K562 (cell line): ENCODE measurements at regions not wholly inside any gene's neighbourhood (a gene's known extent, or its start where the extent isn't known, plus 50 kb on each side); places are given as distances from the start of the nearest gene placed in this dataset.

Experiments used
- ATAC-seq: fragments of 200-7000 bp; cut with Tn5 transposase; 3 replicates; pipeline ENCODE4 v1.9.1; 2020; ENCODE audit warnings: moderate library complexity
- BruUV-seq: library from RNA; stranded (reverse); fragments of 400-500 nt; replicated peaks from 2 replicates; lab custom pipeline; 2021; lab: Mats Ljungman, UMichigan
- CTCF ChIA-PET: fragments of 300-600 bp; formaldehyde crosslinking; extraction: SDS; loops from one replicate; lab custom pipeline; 2021; ENCODE audit warnings: low intra/inter-chr PET ratio; lab: Yijun Ruan, JAX
- POLR2A ChIA-PET: fragments of 300-600, 350-650 bp; sonication (Branson Sonifier 250); formaldehyde crosslinking; extraction: SDS; loops from one replicate; lab custom pipeline; 2021; ENCODE audit warnings: antibody characterized with exemption, inconsistent platforms; lab: Yijun Ruan, JAX
- DNase-seq, 4 experiments: peaks; one replicate each; pipeline versions ENCODE4 v3.0.0 to v3.0.0-alpha.2; 2011 to 2018; ENCODE audit warnings: low spot score in 3 of 4, mixed read lengths in 3 of 4; ENCODE audit errors: extremely low read depth in 1 of 4
- FAIRE-seq: peaks from 2 replicates; lab custom pipeline; 2011; peaks lifted over from hg19 to GRCh38; lab: Jason Lieb, UNC
- H2AFZ ChIP-seq: 2 replicates; pipeline ENCODE4 v1.6.0; 2011; ENCODE audit warnings: low read depth, low read length, control low read depth, inconsistent platforms
- H3K27ac ChIP-seq: fragments of 200-600 bp; 3 replicates; pipeline ENCODE4 v1.8.0; 2011; ENCODE audit warnings: low read depth, mild to moderate bottlenecking, control low read depth, inconsistent platforms, low read length, moderate library complexity, mixed read lengths; ENCODE audit errors: extremely low read depth
- H3K27me3 ChIP-seq, 2 experiments: fragments of 300-600 bp in 1 of 2; 2 replicates in 1 of 2; 3 replicates in 1 of 2; pipeline versions ENCODE4 v1.6.0 to v1.8.0; 2011; ENCODE audit warnings: inconsistent platforms in 2 of 2, low read length in 2 of 2, mild to moderate bottlenecking in 1 of 2, mixed read lengths in 1 of 2, moderate library complexity in 1 of 2; ENCODE audit not compliant: control insufficient read depth in 2 of 2, insufficient read depth in 2 of 2
- H3K36me3 ChIP-seq: fragments of 300-600 bp; 3 replicates; pipeline ENCODE4 v1.8.0; 2011; ENCODE audit warnings: mild to moderate bottlenecking, low read length, inconsistent platforms; ENCODE audit not compliant: control insufficient read depth, insufficient read depth
- H3K4me1 ChIP-seq, 2 experiments: fragments of 200-600 bp in 1 of 2; replicated peaks in 1 of 2; 2 replicates in 1 of 2; 3 replicates in 1 of 2; pipeline versions ENCODE4 v1.5.1 to v1.8.0; 2011; ENCODE audit warnings: inconsistent platforms in 2 of 2, low read length in 2 of 2, mild to moderate bottlenecking in 1 of 2, mixed read lengths in 1 of 2, moderate library complexity in 1 of 2; ENCODE audit not compliant: control insufficient read depth in 2 of 2, insufficient read depth in 2 of 2
- H3K4me2 ChIP-seq: 2 replicates; pipeline ENCODE4 v1.6.1; 2011; ENCODE audit warnings: low read length, control low read depth, inconsistent platforms, mixed read lengths; ENCODE audit not compliant: insufficient read depth
- H3K4me3 ChIP-seq: fragments of 200-600 bp; sonication (generic), shearing (Covaris generic); 2 replicates; pipeline ENCODE4 v1.5.1; 2016; ENCODE audit warnings: control low read depth, inconsistent platforms
- H3K79me2 ChIP-seq: fragments of 200-600 bp; 3 replicates; pipeline ENCODE4 v1.8.0; 2011; ENCODE audit warnings: low read length, inconsistent platforms; ENCODE audit not compliant: control insufficient read depth, insufficient read depth
- H3K9ac ChIP-seq, 2 experiments: 2 replicates each; pipeline versions ENCODE4 v1.6.0 to v1.6.1; 2011; ENCODE audit warnings: low read depth in 2 of 2, low read length in 2 of 2, control low read depth in 1 of 2, inconsistent platforms in 1 of 2, mild to moderate bottlenecking in 1 of 2, mixed read lengths in 1 of 2; ENCODE audit not compliant: insufficient read depth in 1 of 2
- H3K9me1 ChIP-seq: one replicate; pipeline ENCODE4 v1.6.0; 2011; ENCODE audit warnings: inconsistent platforms, mild to moderate bottlenecking, low read length, moderate library complexity; ENCODE audit not compliant: control insufficient read depth, insufficient read depth
- H3K9me3 ChIP-seq: replicated peaks from 2 replicates; pipeline ENCODE4 v1.5.1; 2011; ENCODE audit warnings: low read depth, low read length, inconsistent platforms; ENCODE audit not compliant: control insufficient read depth, insufficient read depth
- H4K20me1 ChIP-seq: replicated peaks from 2 replicates; pipeline ENCODE4 v1.6.1; 2011; ENCODE audit warnings: low read length, inconsistent platforms, mixed read lengths; ENCODE audit not compliant: control insufficient read depth, insufficient read depth
- BACH1 ChIP-seq: fragments of 200-800 bp; sonication (Bioruptor generic); IDR thresholded peaks from 2 replicates; pipeline ENCODE4 v1.6.1; 2016; ENCODE audit warnings: missing genetic modification characterization, missing compliant biosample characterization
- EGR1 ChIP-seq: fragments of 450-650 bp; conservative IDR thresholded peaks from 2 replicates; pipeline ENCODE4 v1.6.1; 2017; ENCODE audit warnings: mild to moderate bottlenecking
- ETV5 ChIP-seq: sonication (generic); formaldehyde crosslinking; IDR thresholded peaks from 2 replicates; pipeline ENCODE4 v1.4.0; 2020; ENCODE audit warnings: low read depth, mild to moderate bottlenecking, missing genetic modification reagents
- FOXA1 ChIP-seq: fragments of 450-650 bp; IDR thresholded peaks from 2 replicates; pipeline ENCODE4 v1.6.1; 2016; ENCODE audit warnings: mild to moderate bottlenecking, borderline replicate concordance
- HMGN3 ChIP-seq: IDR thresholded peaks from 2 replicates; pipeline ENCODE4 v1.6.1; 2011; ENCODE audit warnings: borderline replicate concordance, low read depth, mild to moderate bottlenecking, mixed read lengths, low read length; ENCODE audit not compliant: insufficient read length; ENCODE audit errors: extremely low read depth
- KLF16 ChIP-seq: IDR thresholded peaks from 2 replicates; pipeline ENCODE4 v1.6.1; 2016; ENCODE audit warnings: antibody characterized with exemption
- MCM3 ChIP-seq: fragments of 450-650 bp; IDR thresholded peaks from 2 replicates; pipeline ENCODE4 v1.6.1; 2016
- POLR3A ChIP-seq: IDR thresholded peaks from 2 replicates; pipeline ENCODE4 v1.6.1; 2011; ENCODE audit warnings: borderline replicate concordance, mild to moderate bottlenecking, moderate library complexity; ENCODE audit not compliant: insufficient read length, insufficient read depth; ENCODE audit errors: extremely low read depth
- SMC3 ChIP-seq: conservative IDR thresholded peaks from 2 replicates; pipeline ENCODE4 v1.6.1; 2011; ENCODE audit warnings: low read depth, low read length, improper control_type of control experiment; ENCODE audit not compliant: insufficient read depth
- ZNF12 ChIP-seq: sonication (generic); formaldehyde crosslinking; IDR thresholded peaks from 2 replicates; pipeline ENCODE4 v1.4.0; 2020; ENCODE audit warnings: mild to moderate bottlenecking, missing genetic modification reagents
- ZNF175 ChIP-seq: fragments of 200-800 bp; sonication (Bioruptor generic); IDR thresholded peaks from 2 replicates; pipeline ENCODE4 v1.6.1; 2016; ENCODE audit warnings: low read depth, mild to moderate bottlenecking, missing genetic modification characterization, missing compliant biosample characterization
- ZNF24 ChIP-seq: fragments of 450-650 bp; IDR thresholded peaks from 2 replicates; pipeline ENCODE4 v1.6.1; 2016
- ZNF282 ChIP-seq: sonication (generic); formaldehyde crosslinking; IDR thresholded peaks from 2 replicates; pipeline ENCODE4 v1.8.1; 2023; ENCODE audit warnings: missing genetic modification reagents
- ZNF444 ChIP-seq: fragments of 250-450 bp; sonication (Bioruptor Pico); IDR thresholded peaks from 2 replicates; pipeline ENCODE4 v1.4.0; 2020; ENCODE audit warnings: mild to moderate bottlenecking, moderate library complexity
- WGBS: fragments of 100-300 bp; shearing (Covaris generic); methylation state at CpG from one replicate; pipeline ENCODE4 v1.1.6; 2016; ENCODE audit warnings: low coverage, mixed read lengths; ENCODE audit not compliant: insufficient coverage; ENCODE audit errors: missing lambda C conversion rate; 5-methylcytosine and 5-hydroxymethylcytosine counted together
- in situ Hi-C: fragments of 300-500 bp; cut with MboI; formaldehyde crosslinking; loops from 4 replicates; pipeline ENCODE4 v1.15.0; 2018; ENCODE audit warnings: inconsistent platforms, mixed read lengths
- intact Hi-C: fragments of 100-400 bp; cut with micrococcal nuclease; formaldehyde crosslinking; loops from 2 replicates; pipeline ENCODE4 v1.14.2; 2022

GRCh38 chr14:65195042-65195719, 92.9 kb upstream of the MAX start:
- Histone ChIP-seq H3K9me3 (no peaks in the 10 kb centered on the region), H3K4me1 (peaks cover 0 to 4% of the 10 kb centered on the region in 2 experiments; a peak in 2 of 5 replicates), H3K27me3 (no peaks in the 10 kb centered on the region; a peak in 2 of 5 replicates), H3K9me1 (no peaks in the 10 kb centered on the region), H3K9ac (no peak overlapping the region), H3K36me3 (no peaks in the 10 kb centered on the region), H3K79me2 (no peaks in the 10 kb centered on the region), H3K4me3 (no peak overlapping the region), H4K20me1 (no peaks in the 10 kb centered on the region), H3K4me2 (no peak overlapping the region), H3K27ac (no peak overlapping the region), H2AFZ (no peak overlapping the region)
- in situ Hi-C loops (no loop called here), intact Hi-C loops (no loop called here)
- 11% methylated on average over 7 of the region's 9 CpGs for WGBS
- DNase-seq (no peak), FAIRE-seq (no peak), ATAC-seq (no peak)
- ChIA-PET POLR2A (interaction anchor here (1.0 kb wide), 1 partner anchor 10 kb away, joined by 3 read pairs; no protein-coding TSS in a partner anchor), CTCF (no interaction called here)
- BruUV-seq, result no TSS peak
- no peak for TF ChIP-seq ZNF12 (CRISPR knock-in tag)
- no peak for TF ChIP-seq KLF16
- no peak for TF ChIP-seq HMGN3
- no peak for TF ChIP-seq SMC3
- TF ChIP-seq FOXA1, result no peak
- no peak for TF ChIP-seq ETV5 (CRISPR knock-in tag)
- no peak for TF ChIP-seq ZNF444
- no peak for TF ChIP-seq BACH1 (tag)
- TF ChIP-seq POLR3A, result no peak
- TF ChIP-seq ZNF282, result no peak
- no peak for TF ChIP-seq EGR1
- no peak for TF ChIP-seq MCM3
- TF ChIP-seq ZNF175 (CRISPR knock-in tag), result no peak
- no peak for TF ChIP-seq ZNF24
